ENCODE measurements at regions not wholly inside any gene's neighbourhood (a gene's known extent, or its start where the extent isn't known, plus 50 kb on each side); places are given as distances from the start of the nearest gene placed in this dataset.

DNA sequence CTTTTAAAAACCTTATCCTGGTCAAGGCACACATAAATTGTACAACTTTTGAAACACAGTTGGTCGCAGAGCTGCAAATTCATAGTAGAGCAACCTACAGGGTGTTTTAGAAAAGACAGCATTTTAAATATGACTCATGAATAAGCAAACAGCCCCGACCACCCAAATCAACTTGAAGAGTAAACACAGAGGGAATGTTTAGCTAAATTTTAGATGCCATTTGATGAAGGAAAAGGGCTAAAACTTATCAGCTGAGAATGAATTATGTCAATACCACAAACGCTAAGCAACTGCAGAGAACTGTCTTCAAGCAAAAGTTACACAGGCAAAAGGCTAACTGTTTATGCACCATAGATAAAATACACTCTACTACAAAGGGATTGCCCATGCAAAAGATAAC lies 427.5 kb upstream of the PSMD7 start:
- in situ Hi-C loops (cut with MboI) (no loop called here), intact Hi-C loops (cut with micrococcal nuclease; ENCODE audit: unreplicated experiment) (no loop called here)
- Histone ChIP-seq H3K4me2 (ENCODE audit: control insufficient read depth, insufficient read depth) (no peak overlapping the region), H4K20me1 (ENCODE audit: control insufficient read depth, insufficient read depth) (no peaks in the 10 kb centered on the region), H3K36me3 (ENCODE audit: control insufficient read depth in 2 of 2, insufficient read depth in 2 of 2, low read length in 1 of 2) (no peaks in the 10 kb centered on the region), H3K9ac (ENCODE audit: control insufficient read depth, insufficient read depth, low read length) (no peak overlapping the region), H2AFZ (ENCODE audit: control insufficient read depth, low read depth, low read length) (no peak overlapping the region), H3K79me2 (ENCODE audit: control insufficient read depth, insufficient read depth, low read length) (no peaks in the 10 kb centered on the region), H3K4me3 (no peak overlapping the region), H3K9me3 (replicated peaks; ENCODE audit: control insufficient read depth, insufficient read depth, low read length) (no peaks in the 10 kb centered on the region), H3K27ac (ENCODE audit: control insufficient read depth, insufficient read depth) (no peak overlapping the region), H3K27me3 (replicated peaks in 1 of 2; ENCODE audit: control insufficient read depth in 2 of 2, insufficient read depth in 2 of 2, low read length in 1 of 2) (no peaks in the 10 kb centered on the region), H3K4me1 (ENCODE audit: control insufficient read depth, insufficient read depth, low read length) (no peaks in the 10 kb centered on the region)
- DNase-seq (ENCODE audit: low read depth, low spot score) (no peak), FAIRE-seq (no peak), ATAC-seq (no peak)
- WGBS (ENCODE audit: insufficient coverage, insufficient replicate concordance, low lambda C conversion rate, missing lambda C conversion rate): 48% methylated on average over 3 of the region's 3 CpGs
- ChIA-PET SMC1A (ENCODE audit: uncharacterized antibody, unreplicated experiment) (interaction anchor here (0.7 kb wide), 1 partner anchor 10 kb away, joined by 3 read pairs; no protein-coding TSS in a partner anchor), POLR2A (no interaction called here), RAD21 (ENCODE audit: unreplicated experiment) (no interaction called here), CTCF (no interaction called here)
- no TSS peak for BruUV-seq (replicated peaks)
- no peak for TF ChIP-seq SMAD5 (IDR thresholded peaks at IDR 0.05; ENCODE audit: low read depth)

DNA sequence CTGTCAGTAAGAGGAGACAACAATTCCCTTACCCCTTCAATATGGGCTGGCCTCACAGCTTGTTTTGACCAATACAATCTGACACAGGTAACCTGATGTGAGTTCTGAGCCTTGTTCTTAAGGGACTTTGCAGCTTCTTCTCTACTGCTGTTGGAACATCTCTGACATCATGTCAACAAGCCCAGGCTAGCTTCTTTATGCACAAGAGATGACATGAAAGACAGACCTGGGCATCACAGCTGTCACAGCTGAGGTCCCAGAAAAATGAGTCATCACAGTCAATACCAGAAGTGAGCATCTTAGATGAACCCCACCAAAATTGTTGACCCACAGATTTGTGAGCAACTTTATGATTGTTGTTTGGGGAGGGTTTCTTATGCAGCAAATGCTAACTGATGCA lies 431.7 kb upstream of the PSMD7 start:
- no peak overlapping the region for H3K9ac ChIP-seq (ENCODE audit: control insufficient read depth, insufficient read depth, low read length)
- no peaks in the 10 kb centered on the region for H3K9me3 ChIP-seq (replicated peaks; ENCODE audit: control insufficient read depth, insufficient read depth, low read length)
- H3K79me2 ChIP-seq (ENCODE audit: control insufficient read depth, insufficient read depth, low read length): no peaks in the 10 kb centered on the region
- H3K27me3 ChIP-seq (replicated peaks in 1 of 2; ENCODE audit: control insufficient read depth in 2 of 2, insufficient read depth in 2 of 2, low read length in 1 of 2): no peaks in the 10 kb centered on the region
- H3K4me2 ChIP-seq (ENCODE audit: control insufficient read depth, insufficient read depth): no peak overlapping the region
- no peak for DNase-seq (ENCODE audit: low read depth, low spot score)
- in situ Hi-C loops (cut with MboI): no loop called here
- H2AFZ ChIP-seq (ENCODE audit: control insufficient read depth, low read depth, low read length): no peak overlapping the region
- H3K36me3 ChIP-seq (ENCODE audit: control insufficient read depth in 2 of 2, insufficient read depth in 2 of 2, low read length in 1 of 2): no peaks in the 10 kb centered on the region
- POLR2A ChIA-PET: no interaction called here
- H4K20me1 ChIP-seq (ENCODE audit: control insufficient read depth, insufficient read depth): no peaks in the 10 kb centered on the region
- ATAC-seq: no peak; the same call in 2 of the 3 replicates
- no peak overlapping the region for H3K4me3 ChIP-seq
- no peaks in the 10 kb centered on the region for H3K4me1 ChIP-seq (ENCODE audit: control insufficient read depth, insufficient read depth, low read length)
- no peak overlapping the region for H3K27ac ChIP-seq (ENCODE audit: control insufficient read depth, insufficient read depth)
- CTCF ChIA-PET: interaction anchor here (0.7 kb wide), 1 partner anchor 52 kb away, joined by 3 read pairs; no protein-coding TSS in a partner anchor
- intact Hi-C loops (cut with micrococcal nuclease; ENCODE audit: unreplicated experiment): no loop called here
- RAD21 ChIA-PET (ENCODE audit: unreplicated experiment): no interaction called here
- SMC1A ChIA-PET (ENCODE audit: uncharacterized antibody, unreplicated experiment): interaction anchor here (0.6 kb wide), 1 partner anchor 769 kb away, joined by 4 read pairs; no protein-coding TSS in a partner anchor
- FAIRE-seq: no peak
- no TSS peak for BruUV-seq (replicated peaks)
- TF ChIP-seq ETV6 (conservative IDR thresholded peaks at IDR 0.05 in 1 of 2, IDR thresholded peaks at IDR 0.05 in 1 of 2; ENCODE audit: borderline replicate concordance in 1 of 2, low read depth in 1 of 2) (no peak), CREB1 (IDR thresholded peaks at IDR 0.05; ENCODE audit: low read depth) (no peak), SP1 (IDR thresholded peaks at IDR 0.05; ENCODE audit: low read depth, low read length) (no peak), CHD1 (IDR thresholded peaks at IDR 0.05; ENCODE audit: low read depth, low read length) (no peak), CBX5 (IDR thresholded peaks at IDR 0.05; ENCODE audit: low read depth) (no peak), TAF1 (IDR thresholded peaks at IDR 0.05; ENCODE audit: borderline replicate concordance, low read depth, low read length) (no peak), JUNB (IDR thresholded peaks at IDR 0.05) (no peak), SMAD1 (IDR thresholded peaks at IDR 0.05; ENCODE audit: low read depth, partially characterized antibody) (no peak), KAT2A (conservative IDR thresholded peaks at IDR 0.05; ENCODE audit: control insufficient read depth, low read depth, low read length) (no peak), MTA2 (IDR thresholded peaks at IDR 0.05; ENCODE audit: low read depth) (no peak), ATF7 (IDR thresholded peaks at IDR 0.05; ENCODE audit: low read depth) (no peak), STAT1 (conservative IDR thresholded peaks at IDR 0.05) (no peak), ESRRA (IDR thresholded peaks at IDR 0.05; ENCODE audit: low read length) (no peak), MEF2B (IDR thresholded peaks at IDR 0.05; ENCODE audit: partially characterized antibody, poor library complexity, severe bottlenecking) (no peak), NR2F1 (conservative IDR thresholded peaks at IDR 0.05) (no peak), EED (IDR thresholded peaks at IDR 0.05; ENCODE audit: low read depth) (no peak), SIN3A (IDR thresholded peaks at IDR 0.05; ENCODE audit: low read depth, low read length) (no peak)
- TF ChIP-seq, protein P1, sequence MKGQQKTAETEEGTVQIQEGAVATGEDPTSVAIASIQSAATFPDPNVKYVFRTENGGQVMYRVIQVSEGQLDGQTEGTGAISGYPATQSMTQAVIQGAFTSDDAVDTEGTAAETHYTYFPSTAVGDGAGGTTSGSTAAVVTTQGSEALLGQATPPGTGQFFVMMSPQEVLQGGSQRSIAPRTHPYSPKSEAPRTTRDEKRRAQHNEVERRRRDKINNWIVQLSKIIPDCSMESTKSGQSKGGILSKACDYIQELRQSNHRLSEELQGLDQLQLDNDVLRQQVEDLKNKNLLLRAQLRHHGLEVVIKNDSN (IDR thresholded peaks at IDR 0.05; ENCODE audit: borderline replicate concordance, extremely low read length, insufficient read depth, low read depth, low read length): no peak
- TF ChIP-seq, protein P2, sequence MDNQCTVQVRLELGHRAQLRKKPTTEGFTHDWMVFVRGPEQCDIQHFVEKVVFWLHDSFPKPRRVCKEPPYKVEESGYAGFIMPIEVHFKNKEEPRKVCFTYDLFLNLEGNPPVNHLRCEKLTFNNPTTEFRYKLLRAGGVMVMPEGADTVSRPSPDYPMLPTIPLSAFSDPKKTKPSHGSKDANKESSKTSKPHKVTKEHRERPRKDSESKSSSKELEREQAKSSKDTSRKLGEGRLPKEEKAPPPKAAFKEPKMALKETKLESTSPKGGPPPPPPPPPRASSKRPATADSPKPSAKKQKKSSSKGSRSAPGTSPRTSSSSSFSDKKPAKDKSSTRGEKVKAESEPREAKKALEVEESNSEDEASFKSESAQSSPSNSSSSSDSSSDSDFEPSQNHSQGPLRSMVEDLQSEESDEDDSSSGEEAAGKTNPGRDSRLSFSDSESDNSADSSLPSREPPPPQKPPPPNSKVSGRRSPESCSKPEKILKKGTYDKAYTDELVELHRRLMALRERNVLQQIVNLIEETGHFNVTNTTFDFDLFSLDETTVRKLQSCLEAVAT (IDR thresholded peaks at IDR 0.05): no peak
